ENCODE measurements at regions not wholly inside any gene's neighbourhood (a gene's known extent, or its start where the extent isn't known, plus 50 kb on each side); places are given as distances from the start of the nearest gene placed in this dataset.

DNA sequence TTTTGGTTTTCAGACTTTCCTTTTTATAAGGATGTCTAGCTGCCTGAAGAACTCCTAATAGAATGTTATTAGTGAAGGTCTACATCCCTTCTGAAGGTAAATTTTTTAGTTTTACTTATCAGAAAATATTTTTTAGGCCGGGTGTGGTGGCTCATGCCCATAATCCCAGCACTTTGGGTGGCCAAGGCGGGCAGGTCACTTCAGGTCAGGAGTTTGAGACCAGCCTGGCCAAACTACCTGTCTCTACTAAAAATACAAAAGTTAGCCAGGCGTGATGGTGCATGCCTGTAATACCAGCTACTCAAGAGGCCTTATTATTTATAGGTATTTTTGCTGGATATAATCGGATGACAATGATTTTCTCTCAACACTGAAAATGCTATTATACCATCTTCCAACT is 181.9 kb upstream of the KCNK2 start:
- no peak for TF ChIP-seq GATA2 (IDR thresholded peaks at IDR 0.05; ENCODE audit: low read depth, low read length)
- no peak for TF ChIP-seq GATA3 (IDR thresholded peaks at IDR 0.05; ENCODE audit: low read depth, low read length)
